ENCODE measurements at regions not wholly inside any gene's neighbourhood (a gene's known extent, or its start where the extent isn't known, plus 50 kb on each side); places are given as distances from the start of the nearest gene placed in this dataset.

- Histone ChIP-seq H2BK20ac (ENCODE audit: low read depth, low read length, poor library complexity, severe bottlenecking) (no peak overlapping the region), H3K27me3 (ENCODE audit: insufficient read depth, low read length) (no peaks in the 10 kb centered on the region), H2BK15ac (ENCODE audit: low read depth, low read length) (no peak overlapping the region), H3K23me2 (ENCODE audit: insufficient read length, low read depth, low read length, poor library complexity, severe bottlenecking) (no peaks in the 10 kb centered on the region), H3T11ph (ENCODE audit: low read length) (no peak overlapping the region), H3K27ac (ENCODE audit: insufficient read length, low read depth, low read length) (no peak overlapping the region), H2AFZ (ENCODE audit: low read length) (no peak overlapping the region), H2AK5ac (ENCODE audit: insufficient read length, low read length) (no peak overlapping the region), H3K9me3 (ENCODE audit: control insufficient read depth, low read depth, low read length) (no peaks in the 10 kb centered on the region), H3K4me2 (ENCODE audit: insufficient read depth, insufficient read length, low read length) (no peak overlapping the region), H2BK120ac (ENCODE audit: low read depth, low read length, poor library complexity, severe bottlenecking) (no peak overlapping the region), H3K9ac (ENCODE audit: extremely low read depth, insufficient read length, low read length) (no peak overlapping the region), H3K79me2 (ENCODE audit: insufficient read depth, low read length) (no peaks in the 10 kb centered on the region), H4K8ac (replicated peaks; ENCODE audit: insufficient read length, low read depth, low read length) (no peak overlapping the region), H3K4me1 (ENCODE audit: insufficient read depth, low read length) (no peaks in the 10 kb centered on the region), H3K18ac (ENCODE audit: insufficient read length, low read depth, low read length) (no peak overlapping the region), H3K4ac (ENCODE audit: low read depth, low read length) (no peak overlapping the region), H3K14ac (ENCODE audit: insufficient read depth, low read length) (no peak overlapping the region), H4K20me1 (ENCODE audit: control insufficient read depth, insufficient read depth, insufficient read length) (no peaks in the 10 kb centered on the region), H4K91ac (ENCODE audit: insufficient read length, low read depth, low read length) (no peak overlapping the region), H2BK5ac (ENCODE audit: insufficient read length, low read length) (no peak overlapping the region), H3K56ac (ENCODE audit: insufficient read length, low read depth, low read length) (no peak overlapping the region), H3K79me1 (ENCODE audit: insufficient read depth, low read depth, low read length, poor library complexity, severe bottlenecking) (no peaks in the 10 kb centered on the region), H2BK12ac (ENCODE audit: insufficient read length, low read depth, low read length) (no peak overlapping the region), H3K23ac (ENCODE audit: insufficient read length, low read depth, low read length) (no peak overlapping the region), H4K5ac (ENCODE audit: insufficient read length, low read depth, low read length) (no peak overlapping the region)
- no peak for DNase-seq
- H3K4me1 Mint-ChIP-seq, result no peaks in the 10 kb centered on the region
- TF ChIP-seq, protein P1, sequence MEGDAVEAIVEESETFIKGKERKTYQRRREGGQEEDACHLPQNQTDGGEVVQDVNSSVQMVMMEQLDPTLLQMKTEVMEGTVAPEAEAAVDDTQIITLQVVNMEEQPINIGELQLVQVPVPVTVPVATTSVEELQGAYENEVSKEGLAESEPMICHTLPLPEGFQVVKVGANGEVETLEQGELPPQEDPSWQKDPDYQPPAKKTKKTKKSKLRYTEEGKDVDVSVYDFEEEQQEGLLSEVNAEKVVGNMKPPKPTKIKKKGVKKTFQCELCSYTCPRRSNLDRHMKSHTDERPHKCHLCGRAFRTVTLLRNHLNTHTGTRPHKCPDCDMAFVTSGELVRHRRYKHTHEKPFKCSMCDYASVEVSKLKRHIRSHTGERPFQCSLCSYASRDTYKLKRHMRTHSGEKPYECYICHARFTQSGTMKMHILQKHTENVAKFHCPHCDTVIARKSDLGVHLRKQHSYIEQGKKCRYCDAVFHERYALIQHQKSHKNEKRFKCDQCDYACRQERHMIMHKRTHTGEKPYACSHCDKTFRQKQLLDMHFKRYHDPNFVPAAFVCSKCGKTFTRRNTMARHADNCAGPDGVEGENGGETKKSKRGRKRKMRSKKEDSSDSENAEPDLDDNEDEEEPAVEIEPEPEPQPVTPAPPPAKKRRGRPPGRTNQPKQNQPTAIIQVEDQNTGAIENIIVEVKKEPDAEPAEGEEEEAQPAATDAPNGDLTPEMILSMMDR (conservative IDR thresholded peaks at IDR 0.05), result no peak
- no peaks in the 10 kb centered on the region; the same call in 1 of the 2 replicates for H3K27me3 Mint-ChIP-seq (ENCODE audit: low read depth)
- no peaks in the 10 kb centered on the region; a peak in 1 of 5 replicates for H3K9me3 Mint-ChIP-seq
- no peak overlapping the region for H3K27ac Mint-ChIP-seq
- H3K36me3 Mint-ChIP-seq (ENCODE audit: insufficient read depth in 1 of 3, low read depth in 3 of 3), result no peaks in the 10 kb centered on the region; a peak in 1 of 7 replicates
- WGBS (ENCODE audit: extremely low coverage, insufficient read length, low lambda C conversion rate), result no CpG with 5 or more reads among the region's 1 CpG
- no peak overlapping the region for H3K4me3 Mint-ChIP-seq
These were observed 1188.5 kb upstream of the PHF14 start for GRCh38 chr7:9785211-9785610.

Measured in H9 (cell line).